GM19438 (cell line): ENCODE measurements at regions not wholly inside any gene's neighbourhood (a gene's known extent, or its start where the extent isn't known, plus 50 kb on each side); places are given as distances from the start of the nearest gene placed in this dataset.
"Not testable (repeated sequence)": the region's sequence is repeated elsewhere in the genome, so short reads cannot be mapped to it uniquely, and the experiment has no call there.

ENCODE experiments used
- ATAC-seq: cut with Tn5 transposase; IDR thresholded peaks from one replicate; pipeline ENCODE4 v1.9.1; 2021; ENCODE audit warnings: low read depth; ENCODE audit not compliant: unreplicated experiment

- no peak for ATAC-seq
Observed at GRCh38 chr5:104081232-104081631, 518.6 kb upstream of the NUDT12 start.

DNA sequence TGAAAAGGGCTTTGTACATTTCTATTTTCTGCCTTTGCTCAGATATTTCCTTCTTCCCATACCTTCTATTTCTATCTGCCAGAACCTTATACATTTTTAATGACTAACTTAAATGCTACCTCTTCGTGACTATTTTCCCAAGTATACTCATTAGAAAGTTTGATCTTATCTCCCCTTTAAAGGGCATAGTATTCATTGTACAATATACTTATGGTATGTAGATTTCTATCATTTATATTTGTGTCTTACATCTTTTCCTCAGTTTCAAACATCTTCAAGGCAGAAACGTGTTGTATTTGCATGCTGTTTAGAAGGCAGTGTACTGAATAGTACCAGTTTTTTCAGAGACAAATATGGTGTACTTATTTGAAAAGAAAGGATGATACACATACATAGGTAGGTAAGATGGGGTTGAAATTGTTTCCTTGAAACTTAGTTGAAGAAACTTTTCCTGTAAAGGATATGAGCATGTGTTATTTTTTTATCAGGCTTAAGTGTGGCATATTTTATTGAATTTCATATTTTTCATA is 518.1 kb upstream of the NUDT12 start:
- ATAC-seq = no peak

GRCh38 chr5:104079861-104080645 is 517.5 kb upstream of the NUDT12 start:
- not testable (repeated sequence) for ATAC-seq

DNA sequence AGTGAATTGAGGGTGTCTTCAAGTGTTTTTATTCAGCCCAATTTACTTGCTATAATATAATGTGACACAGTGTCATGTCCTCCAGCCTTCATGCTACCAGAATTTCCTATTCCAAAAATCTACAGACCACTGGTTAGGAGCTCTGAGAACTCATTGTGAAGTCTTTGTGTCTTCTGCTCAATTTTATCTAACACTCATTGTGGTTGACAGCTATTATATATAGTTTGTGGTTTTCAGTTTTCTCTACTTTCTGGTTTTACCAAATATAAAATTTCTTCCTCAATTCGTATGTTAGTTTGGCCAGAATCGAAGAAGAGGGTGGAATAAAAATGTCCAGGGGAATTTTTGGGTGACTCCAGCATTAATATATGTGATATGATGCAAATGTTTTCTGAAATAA is 509.3 kb upstream of the NUDT12 start:
- ATAC-seq = no peak

DNA sequence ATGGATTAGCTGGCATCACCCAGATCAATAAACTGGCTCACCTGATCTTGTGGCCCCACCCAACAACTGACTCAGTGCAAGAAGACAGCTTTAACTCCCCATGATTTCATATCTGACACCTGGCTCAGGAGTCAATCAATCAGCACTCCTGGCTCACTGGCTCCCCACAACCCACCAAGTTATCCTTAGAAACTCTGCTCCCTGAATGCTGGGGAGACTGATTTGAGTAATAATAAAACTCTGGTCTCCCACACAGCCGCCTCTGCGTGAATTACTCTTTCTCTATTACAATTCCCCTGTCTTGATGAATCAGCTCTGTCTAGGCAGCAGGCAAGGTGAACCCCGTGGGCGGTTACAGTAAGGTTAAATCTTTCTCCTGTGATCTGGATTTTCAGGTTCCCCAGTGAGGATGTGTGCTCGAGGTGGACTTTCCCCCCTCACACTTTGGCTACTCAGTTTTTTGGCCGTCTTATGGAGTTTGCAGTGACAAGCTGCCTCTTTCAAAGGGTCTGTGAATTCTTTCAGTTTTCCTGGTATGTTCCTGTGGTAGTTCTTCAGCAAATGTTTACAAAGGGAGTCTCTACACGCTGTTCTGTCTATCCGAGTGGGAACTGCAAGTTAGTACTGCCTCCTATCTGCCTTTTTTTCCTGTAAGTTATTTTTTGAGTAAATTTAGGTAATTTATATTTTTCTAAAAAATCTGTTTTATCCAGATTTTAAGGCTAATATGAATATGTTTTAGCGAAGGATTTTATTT is 500.2 kb upstream of the NUDT12 start:
- no peak for ATAC-seq

- ATAC-seq = no peak
Observed at GRCh38 chr5:104061707-104062106, 499.1 kb upstream of the NUDT12 start.

GRCh38 chr5:104053353-104053649 is 490.7 kb upstream of the NUDT12 start:
- no peak for ATAC-seq

GRCh38 chr5:104052558-104053352 is 490.2 kb upstream of the NUDT12 start:
- ATAC-seq = no peak

GRCh38 chr5:104050436-104050835 is 487.8 kb upstream of the NUDT12 start:
- ATAC-seq = no peak

GRCh38 chr5:104049752-104050151 is 487.2 kb upstream of the NUDT12 start:
- ATAC-seq = no peak

- no peak for ATAC-seq
Observed at GRCh38 chr5:104048231-104048630, 485.6 kb upstream of the NUDT12 start.

DNA sequence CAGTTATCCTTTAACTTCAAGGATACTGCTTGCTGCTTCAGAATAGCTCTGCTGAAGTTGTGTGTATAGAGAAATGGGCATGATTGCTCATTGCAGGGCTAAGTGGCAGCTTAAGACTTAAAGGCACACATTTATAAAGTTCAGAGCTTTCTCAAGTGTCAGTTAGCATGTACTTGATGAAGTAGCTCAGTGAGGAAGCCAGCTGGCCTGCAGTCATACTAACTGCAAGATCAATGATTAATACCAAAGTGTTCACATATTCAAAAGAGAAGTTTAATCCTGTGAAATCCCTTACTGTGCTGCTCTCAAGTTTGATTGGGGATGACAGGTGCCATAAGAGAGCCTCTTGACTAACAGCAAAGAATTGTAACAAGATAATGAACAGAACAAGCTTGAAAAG is 483.4 kb upstream of the NUDT12 start:
- no peak for ATAC-seq

DNA sequence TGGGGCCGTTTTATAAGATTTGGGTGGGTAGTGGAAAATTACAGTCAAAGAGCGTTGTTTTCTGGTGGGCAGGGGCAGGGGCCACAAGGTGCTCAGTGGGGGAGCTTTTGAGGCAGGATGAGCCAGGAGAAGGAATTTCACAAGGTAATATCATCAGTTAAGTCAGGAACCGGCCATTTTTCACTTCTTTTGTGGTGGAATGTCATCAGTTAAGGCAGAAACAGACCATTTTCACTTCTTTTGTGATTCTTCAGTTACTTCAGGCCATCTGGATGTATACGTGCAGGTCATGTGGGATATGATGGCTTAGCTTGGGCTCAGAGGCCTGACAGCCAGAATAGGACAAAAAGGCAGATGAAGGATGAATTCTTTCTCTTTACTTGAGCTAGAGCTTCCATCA is 477.3 kb upstream of the NUDT12 start:
- ATAC-seq = not testable (repeated sequence)

GRCh38 chr5:104037136-104037535 is 474.5 kb upstream of the NUDT12 start:
- ATAC-seq = not testable (repeated sequence)

- not testable (repeated sequence) for ATAC-seq
Observed at GRCh38 chr5:104033186-104033585, 470.6 kb upstream of the NUDT12 start.

- no peak for ATAC-seq
Observed at GRCh38 chr5:104024538-104024937, 461.9 kb upstream of the NUDT12 start.

DNA sequence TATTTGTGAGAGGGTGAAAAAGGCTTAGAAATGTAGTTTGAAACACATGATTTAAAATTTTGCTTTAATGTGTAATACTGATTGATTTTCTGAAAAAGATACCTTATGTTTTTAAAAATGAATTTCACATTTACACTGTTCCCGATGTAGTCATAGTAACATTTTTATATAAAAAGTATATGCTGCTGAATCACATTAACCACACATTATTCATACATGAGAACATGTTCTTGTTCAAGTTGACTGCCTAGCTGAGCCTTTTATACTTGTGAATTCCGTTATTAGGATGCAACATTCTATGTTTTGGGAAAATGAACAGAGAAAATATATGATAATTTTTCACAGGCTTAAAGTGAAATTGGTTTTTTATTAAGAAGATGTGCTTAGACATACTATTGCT is 461.1 kb upstream of the NUDT12 start:
- no peak for ATAC-seq

DNA sequence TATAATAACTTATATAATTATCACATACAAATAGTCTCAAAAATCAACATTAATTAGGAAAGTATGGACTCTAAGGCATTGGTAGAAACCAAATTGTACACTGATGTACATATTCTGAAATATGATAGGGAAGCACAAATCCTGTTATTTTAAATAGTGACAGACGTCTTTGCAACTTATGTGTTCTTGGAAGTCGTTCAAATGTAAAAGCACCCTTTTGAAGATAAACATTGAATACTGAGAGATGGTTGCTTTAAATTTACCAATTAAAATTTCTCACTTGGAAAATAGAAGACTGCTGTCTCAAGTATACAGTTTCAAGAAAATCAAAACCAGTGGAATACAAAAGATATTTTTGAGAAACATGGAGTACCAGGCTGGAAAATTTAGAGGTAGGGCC is 457.4 kb upstream of the NUDT12 start:
- ATAC-seq = no peak

DNA sequence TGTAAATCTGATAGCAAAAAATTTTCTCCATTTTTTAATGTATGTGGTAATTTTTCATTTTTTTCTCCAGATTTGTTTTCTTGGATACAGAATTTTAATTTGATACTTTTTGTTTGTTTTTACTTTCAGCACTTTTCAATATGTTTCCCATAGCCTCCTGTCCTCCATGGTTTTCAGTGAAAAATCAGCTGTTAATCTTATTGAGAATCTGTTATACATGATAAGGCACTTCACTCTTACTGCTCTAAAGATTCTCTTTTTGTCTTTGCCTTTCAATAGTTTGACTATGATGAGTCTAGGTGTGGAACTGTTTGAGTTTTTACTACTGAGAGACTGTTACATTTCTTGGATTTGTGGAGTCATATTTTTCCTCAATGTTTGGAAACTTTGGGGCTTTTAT is 455.7 kb upstream of the NUDT12 start:
- ATAC-seq = no peak

DNA sequence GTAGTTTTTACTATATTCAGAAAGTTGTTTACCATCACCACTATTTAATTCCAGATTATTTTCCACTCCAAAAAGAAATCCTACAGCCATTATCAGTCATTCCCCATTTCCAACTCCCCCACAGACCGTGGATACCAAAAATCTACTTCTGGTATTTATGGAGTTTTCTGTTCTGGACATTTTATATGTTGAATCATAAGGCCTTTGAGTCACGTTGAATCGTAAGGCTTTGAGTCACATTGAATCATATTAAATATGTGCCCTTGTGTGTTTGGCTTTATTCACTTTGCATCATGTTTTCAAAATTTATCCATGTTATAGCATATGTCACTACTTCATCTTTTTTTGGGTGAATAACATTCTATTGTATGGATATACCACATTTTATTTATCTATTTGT is 454.1 kb upstream of the NUDT12 start:
- no peak for ATAC-seq

DNA sequence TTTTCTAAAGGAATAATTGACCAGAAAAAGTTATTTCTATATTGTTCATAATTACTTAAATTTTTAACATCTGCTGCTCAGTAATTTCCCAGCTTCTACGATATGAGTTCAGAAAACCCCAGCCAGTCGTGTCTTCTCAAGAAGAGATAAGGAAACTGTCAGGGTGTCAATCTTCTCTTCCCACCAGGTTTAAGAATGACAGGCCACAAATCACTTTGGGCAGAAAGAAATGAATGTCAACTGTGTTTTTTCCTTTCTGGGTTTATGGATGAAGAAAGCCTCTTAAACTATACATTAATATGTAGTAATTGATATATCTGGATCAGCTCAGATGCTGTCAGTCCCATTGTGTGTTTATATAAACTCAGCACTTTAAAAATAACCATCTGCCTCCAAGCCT is 453.2 kb upstream of the NUDT12 start:
- no peak for ATAC-seq
